ENCODE measurements at regions not wholly inside any gene's neighbourhood (a gene's known extent, or its start where the extent isn't known, plus 50 kb on each side); places are given as distances from the start of the nearest gene placed in this dataset.

- Histone ChIP-seq H3K36me3 (ENCODE audit: insufficient read depth, low read length) (no peaks in the 10 kb centered on the region), H3K9me2 (ENCODE audit: insufficient read depth, low read length) (no peaks in the 10 kb centered on the region), H4K20me1 (ENCODE audit: insufficient read depth) (no peaks in the 10 kb centered on the region), H3K27me3 (ENCODE audit: insufficient read depth, low read depth, low read length) (no peaks in the 10 kb centered on the region), H3K4me2 (ENCODE audit: low read length) (no peak overlapping the region), H3K27ac (ENCODE audit: low read length) (no peak overlapping the region), H3K9ac (ENCODE audit: low read length) (no peak overlapping the region), H2AFZ (ENCODE audit: low read depth, low read length) (no peak overlapping the region), H3K9me3 (ENCODE audit: low read length) (no peaks in the 10 kb centered on the region), H3F3A (ENCODE audit: insufficient read depth, low read length, poor library complexity, severe bottlenecking) (no peaks in the 10 kb centered on the region), H3K79me2 (replicated peaks; ENCODE audit: insufficient read depth, low read length) (no peaks in the 10 kb centered on the region), H3K4me3 (ENCODE audit: low read length) (no peak overlapping the region)
- TF ChIP-seq MXI1 (conservative IDR thresholded peaks at IDR 0.05; ENCODE audit: poor library complexity, severe bottlenecking) = no peak
- no peak for TF ChIP-seq POLR2AphosphoS5 (IDR thresholded peaks at IDR 0.05)
- TF ChIP-seq RAD21 (conservative IDR thresholded peaks at IDR 0.05) = no peak
- no peak for TF ChIP-seq REST (IDR thresholded peaks at IDR 0.05; ENCODE audit: borderline replicate concordance)
- no peak for TF ChIP-seq SMC3 (conservative IDR thresholded peaks at IDR 0.05; ENCODE audit: poor library complexity)
- TF ChIP-seq TAF1 (IDR thresholded peaks at IDR 0.05; ENCODE audit: low read depth) = no peak
These were observed 99.4 kb upstream of the TMEM106B start for GRCh38 chr7:12111422-12112405.

GRCh38 chr7:12117170-12117569, 93.9 kb upstream of the TMEM106B start:
- TF ChIP-seq POLR2AphosphoS5 (IDR thresholded peaks at IDR 0.05) (no peak), EZH2 (IDR thresholded peaks at IDR 0.05; ENCODE audit: borderline replicate concordance, insufficient read depth, low read length, poor library complexity, severe bottlenecking) (no peak), RAD21 (conservative IDR thresholded peaks at IDR 0.05) (no peak), EP300 (conservative IDR thresholded peaks at IDR 0.05; ENCODE audit: poor library complexity, severe bottlenecking) (no peak), TAF1 (IDR thresholded peaks at IDR 0.05; ENCODE audit: low read depth) (no peak), MXI1 (conservative IDR thresholded peaks at IDR 0.05; ENCODE audit: poor library complexity, severe bottlenecking) (no peak), CTCF (IDR thresholded peaks at IDR 0.05; ENCODE audit: poor library complexity, severe bottlenecking) (no peak), SMC3 (conservative IDR thresholded peaks at IDR 0.05; ENCODE audit: poor library complexity) (no peak), REST (IDR thresholded peaks at IDR 0.05; ENCODE audit: borderline replicate concordance) (no peak)
- Histone ChIP-seq H3K27ac (ENCODE audit: low read length) (peak overlapping the region; percentile 88), H3K4me2 (ENCODE audit: low read length) (no peak overlapping the region)

More at GRCh38 chr7:12117170-12117569, 93.9 kb upstream of the TMEM106B start:
- H3K9me2 ChIP-seq (ENCODE audit: insufficient read depth, low read length) = no peaks in the 10 kb centered on the region
- H3K27me3 ChIP-seq (ENCODE audit: insufficient read depth, low read depth, low read length) = no peaks in the 10 kb centered on the region
- no peak overlapping the region for H3K9ac ChIP-seq (ENCODE audit: low read length)
- no peaks in the 10 kb centered on the region for H3K79me2 ChIP-seq (replicated peaks; ENCODE audit: insufficient read depth, low read length)
- no peaks in the 10 kb centered on the region for H3K36me3 ChIP-seq (ENCODE audit: insufficient read depth, low read length)
- peaks cover 5% of the 10 kb centered on the region for H3F3A ChIP-seq (ENCODE audit: insufficient read depth, low read length, poor library complexity, severe bottlenecking)
- no peaks in the 10 kb centered on the region for H4K20me1 ChIP-seq (ENCODE audit: insufficient read depth)
- no peak overlapping the region for H2AFZ ChIP-seq (ENCODE audit: low read depth, low read length)
- H3K9me3 ChIP-seq (ENCODE audit: low read length) = no peaks in the 10 kb centered on the region
- H3K4me3 ChIP-seq (ENCODE audit: low read length) = no peak overlapping the region
